ENCODE measurements at regions not wholly inside any gene's neighbourhood (a gene's known extent, or its start where the extent isn't known, plus 50 kb on each side); places are given as distances from the start of the nearest gene placed in this dataset.

- TF ChIP-seq CTCF (IDR thresholded peaks at IDR 0.05) (no peak), EZH2 (IDR thresholded peaks at IDR 0.05) (no peak)
These were observed 97.9 kb downstream of the IRF8 start for GRCh38 chr16:85996843-85997242.

Data from neural progenitor cell (in vitro differentiated cells).